NCI-H1694 (cell line): ENCODE measurements at regions not wholly inside any gene's neighbourhood (a gene's known extent, or its start where the extent isn't known, plus 50 kb on each side); places are given as distances from the start of the nearest gene placed in this dataset.

Source experiments
- DNase-seq: peaks from one replicate; lab custom pipeline; 2025; lab: John Stamatoyannopoulos, UW

DNA sequence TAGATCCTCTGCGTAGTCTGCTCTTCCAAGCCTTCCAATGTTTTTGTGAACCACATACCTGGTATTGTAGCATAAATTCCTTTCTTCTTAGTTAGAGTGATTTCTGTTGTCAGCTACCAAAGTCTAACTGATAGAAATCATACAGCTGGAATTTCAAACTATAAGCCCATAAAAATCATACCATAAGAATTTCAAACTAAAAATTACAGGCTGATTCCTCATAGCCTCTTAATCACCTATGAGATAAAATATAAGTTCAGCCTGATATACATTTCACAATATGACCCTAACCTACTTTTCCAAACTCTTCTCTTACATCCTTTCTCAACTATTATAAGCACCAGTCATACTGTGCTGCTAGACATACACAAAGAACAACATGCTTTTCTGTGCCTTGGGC, 64.8 kb downstream of the PTHLH start:
- DNase-seq: no peak

DNA sequence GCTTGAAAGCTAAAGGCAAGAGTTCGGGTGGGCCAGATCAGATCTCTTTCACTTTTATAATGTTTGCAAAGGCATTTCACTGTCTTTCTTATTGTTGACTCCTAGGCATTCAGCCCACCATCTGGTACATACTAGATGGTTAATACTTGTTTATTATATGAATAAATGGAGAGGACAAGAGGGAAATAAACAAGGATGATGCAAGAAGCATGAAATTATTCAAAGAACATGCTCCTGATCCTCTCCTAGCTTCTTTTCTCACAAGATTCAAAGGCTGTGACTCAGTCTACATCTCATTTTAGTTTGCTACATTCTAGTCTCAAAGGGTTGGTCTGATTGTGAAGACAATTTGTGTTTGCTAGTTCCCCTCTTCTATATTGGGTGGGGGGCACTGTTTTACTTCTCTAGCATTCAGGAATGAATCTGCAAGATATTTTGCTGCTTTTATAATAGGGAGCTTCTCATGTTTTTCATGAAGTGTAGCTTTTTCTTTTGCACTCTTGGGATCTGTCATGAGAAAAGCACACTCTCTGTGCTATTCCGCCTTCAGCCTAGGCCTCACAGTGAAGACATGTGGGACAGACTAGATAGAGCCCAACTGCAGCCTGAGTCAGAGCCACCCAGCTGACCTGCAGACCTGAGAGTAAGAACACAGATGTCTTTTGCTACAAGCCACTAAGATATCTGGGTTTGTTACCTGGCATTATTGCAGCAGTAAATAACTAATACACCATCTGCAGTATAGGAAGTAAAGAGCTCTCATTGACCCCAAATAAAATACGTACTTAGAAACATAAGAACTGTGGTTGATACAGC, 65.7 kb downstream of the PTHLH start:
- no peak for DNase-seq

DNA sequence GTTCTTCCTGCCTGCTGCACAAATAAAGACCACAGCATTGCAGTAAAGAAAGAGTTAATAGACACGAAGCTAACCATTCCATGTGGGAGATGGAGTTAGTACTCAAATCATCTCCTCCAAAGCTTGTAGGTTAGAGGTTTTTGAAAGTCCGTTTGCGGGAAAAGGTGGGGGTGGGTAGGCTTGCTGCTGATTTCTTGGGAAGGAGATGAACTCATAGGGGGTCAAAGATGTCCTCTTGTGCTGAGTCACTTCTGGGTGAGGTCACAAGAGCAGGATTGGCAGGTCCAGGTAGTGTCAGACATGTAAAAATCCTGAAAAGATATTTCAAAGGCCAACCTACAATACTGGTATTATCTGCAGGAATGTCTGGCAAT, 66.4 kb downstream of the PTHLH start:
- DNase-seq: no peak

DNA sequence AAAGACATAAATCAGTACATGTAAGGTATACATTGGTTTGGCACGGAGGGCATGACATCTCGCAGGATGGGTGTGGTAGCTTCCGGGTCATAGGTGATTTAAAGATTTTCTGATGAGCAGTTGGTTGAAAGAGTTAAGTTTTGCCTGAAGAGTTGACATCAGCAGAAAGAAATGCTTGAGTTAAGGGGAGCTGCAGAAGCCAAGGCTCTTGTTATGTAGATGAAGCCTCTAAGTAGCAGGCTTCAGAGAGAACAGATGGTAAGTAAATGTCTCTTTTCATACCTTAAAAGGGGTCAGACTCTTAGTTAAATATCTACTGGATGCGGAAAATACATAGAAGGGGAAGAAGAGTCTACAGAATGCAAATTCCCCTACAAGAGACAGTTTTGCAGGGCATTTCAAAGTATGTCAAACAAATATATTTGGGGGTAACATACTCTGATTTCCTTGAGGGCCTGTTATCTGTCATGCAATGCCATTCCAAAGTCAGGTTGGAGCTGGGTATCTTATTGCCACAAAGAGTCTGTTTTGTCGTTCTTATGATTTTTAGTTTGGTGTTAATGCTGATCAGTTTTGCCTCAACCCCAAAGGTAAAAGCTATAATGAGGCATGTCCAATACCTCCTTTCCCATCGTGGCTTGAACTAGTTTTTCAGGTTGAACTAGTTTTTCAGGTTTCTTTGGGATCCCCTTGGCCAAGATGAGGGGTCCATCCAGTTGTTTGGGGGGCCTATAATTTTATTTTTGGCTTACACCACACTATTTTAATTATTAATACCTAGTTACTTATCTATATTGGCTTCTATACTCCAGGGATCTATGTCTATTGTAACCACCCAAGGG, 67.0 kb downstream of the PTHLH start:
- DNase-seq: no peak

DNA sequence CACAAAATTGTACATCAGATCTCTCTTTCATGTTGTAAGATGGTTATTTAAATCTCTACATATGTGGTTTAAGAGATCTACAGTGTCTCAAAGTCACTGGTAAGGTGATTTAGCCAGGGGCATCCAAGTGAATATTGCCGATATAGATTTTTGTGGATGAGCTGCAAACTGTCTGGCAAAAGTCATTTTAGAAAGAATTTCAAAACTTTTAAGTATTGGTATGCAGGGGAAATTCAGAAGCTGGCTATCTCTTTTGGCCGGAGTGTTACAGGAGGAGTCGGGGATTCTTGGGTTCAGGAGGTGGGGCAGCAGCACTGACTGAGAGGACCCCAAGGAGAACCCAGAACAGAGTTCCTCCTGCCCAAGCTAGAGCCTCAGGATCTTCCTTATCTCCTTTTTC, 69.9 kb downstream of the PTHLH start:
- DNase-seq: no peak

DNA sequence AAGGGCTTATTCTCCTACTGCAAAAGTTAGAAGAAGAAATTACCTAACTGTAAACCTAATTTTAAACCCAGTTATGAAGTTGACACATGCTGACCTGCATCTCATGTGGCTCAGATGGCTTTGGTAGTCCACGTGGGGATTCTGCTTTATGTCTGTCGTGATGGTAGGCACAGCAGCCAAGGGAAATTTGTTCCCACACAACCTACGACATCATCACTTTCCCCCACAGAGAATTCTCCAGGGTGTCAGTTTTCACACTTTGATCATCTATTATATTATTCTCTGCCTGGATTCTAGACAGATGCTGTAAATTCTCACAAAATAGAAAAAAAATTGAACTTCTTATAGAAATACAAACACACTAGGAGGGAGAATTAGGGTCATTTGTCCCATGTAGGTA, 70.6 kb downstream of the PTHLH start:
- no peak for DNase-seq

DNA sequence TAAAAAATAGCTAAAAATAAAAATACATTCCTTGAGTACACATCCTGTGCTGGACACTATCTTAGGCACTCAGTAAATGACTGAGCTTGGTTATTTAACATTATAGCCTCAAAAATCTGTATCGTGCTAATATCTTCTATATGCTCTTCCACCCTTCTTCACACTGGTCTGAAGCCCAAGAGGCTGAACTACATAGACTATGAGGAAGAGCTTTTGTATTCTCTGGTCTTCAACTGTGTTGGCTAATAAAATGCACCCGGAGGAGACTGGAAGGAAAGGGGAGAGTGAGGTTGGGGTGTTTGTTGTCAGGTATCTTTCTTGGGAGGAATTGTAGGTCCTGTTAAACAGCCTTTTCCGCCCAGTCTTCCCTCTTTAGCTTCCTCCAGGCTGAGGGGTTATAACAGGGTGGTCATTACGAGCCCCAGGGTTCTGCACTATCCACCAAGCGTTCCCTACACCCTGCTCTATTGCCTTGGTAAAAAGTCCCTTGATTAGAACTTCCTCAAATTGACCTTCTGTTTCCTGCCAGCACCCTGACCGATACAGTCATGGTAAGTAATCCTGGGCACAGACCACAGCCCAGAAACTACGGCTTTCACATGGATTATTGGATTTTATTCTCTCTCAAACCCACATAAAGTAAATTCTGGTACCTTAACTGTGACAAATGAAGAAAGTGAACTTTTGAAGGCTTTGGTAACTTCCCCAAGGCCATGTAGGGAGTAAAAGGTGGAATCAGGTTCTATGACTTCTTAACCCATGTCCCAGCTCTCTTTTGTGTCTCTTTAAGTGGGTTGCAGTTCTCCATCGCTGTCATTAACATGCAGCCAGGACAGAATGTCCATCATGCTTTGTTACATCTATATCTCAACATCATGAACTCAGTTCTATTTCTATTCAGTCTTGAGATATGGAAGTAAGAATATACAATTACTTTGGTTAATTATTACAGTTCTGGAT, 71.3 kb downstream of the PTHLH start:
- DNase-seq: no peak

DNA sequence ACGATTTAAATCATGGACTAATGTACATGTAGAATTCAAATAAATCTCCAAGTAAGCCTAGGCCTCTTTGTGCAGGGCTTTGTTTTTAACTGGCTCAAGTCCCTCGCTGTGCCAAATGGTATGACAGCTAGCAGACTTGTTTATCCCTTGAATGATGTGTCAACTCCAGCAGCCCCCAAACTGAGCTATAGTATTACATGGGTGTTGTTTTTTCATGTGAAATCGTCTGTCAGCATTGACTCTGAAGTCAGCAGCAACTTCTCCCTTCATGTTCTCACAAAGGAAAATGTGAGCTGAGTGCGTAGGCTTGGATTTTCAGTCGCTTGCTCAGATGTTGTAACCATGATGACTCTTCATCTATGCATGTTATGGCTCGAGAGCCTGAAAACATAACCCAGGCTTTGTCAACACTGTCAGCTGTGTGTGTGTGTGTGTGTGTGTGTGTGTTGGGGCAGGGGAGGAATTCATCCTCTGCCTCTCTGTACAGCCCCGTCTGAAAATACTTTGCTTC, 73.3 kb downstream of the PTHLH start:
- DNase-seq: peak; percentile 56

DNA sequence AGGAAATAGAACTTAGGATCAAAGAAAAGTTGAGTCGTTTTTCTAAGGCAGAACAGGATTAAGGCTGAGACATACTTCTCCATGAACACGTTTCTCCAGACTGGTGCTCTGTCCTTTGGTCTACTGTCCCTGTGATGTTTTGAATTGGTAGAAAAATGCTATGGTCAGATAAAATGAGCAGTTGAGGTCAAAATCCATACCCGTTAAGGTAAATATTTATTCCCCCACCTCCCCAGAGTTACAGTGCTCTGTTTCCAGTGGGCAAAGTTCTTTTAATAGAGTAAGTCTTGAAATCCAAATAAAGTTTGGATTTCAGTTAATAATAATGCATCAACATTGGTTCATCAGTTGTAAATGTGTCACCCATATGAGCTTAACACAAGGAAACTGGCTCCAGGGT, 74.5 kb downstream of the PTHLH start:
- no peak for DNase-seq

DNA sequence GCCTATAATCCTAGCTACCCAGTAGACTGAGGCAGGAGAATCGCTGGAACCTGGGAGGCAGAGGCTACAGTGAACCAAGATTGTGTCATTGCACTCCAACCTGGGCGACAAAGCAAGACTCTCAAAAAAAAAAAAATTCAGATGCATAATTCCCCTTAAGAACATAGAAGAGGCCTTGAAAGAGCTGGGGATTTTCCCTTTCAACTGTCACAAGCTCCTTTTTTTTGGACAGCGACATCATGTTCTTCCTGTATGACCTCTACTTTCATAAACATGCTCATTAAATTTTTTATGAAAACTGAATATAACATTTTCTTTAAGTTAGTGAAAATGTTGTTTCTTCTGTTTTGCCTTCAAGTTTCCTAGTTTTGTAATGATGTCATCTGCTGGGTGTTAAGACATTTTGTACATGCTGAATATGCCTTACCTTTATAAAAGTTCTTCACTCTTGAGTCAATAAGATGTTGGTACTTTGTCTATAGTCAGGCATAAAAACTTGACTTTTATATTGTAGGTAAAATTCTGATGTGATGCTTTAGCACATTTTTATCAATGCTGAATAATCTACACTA, 76.0 kb downstream of the PTHLH start:
- DNase-seq: no peak

DNA sequence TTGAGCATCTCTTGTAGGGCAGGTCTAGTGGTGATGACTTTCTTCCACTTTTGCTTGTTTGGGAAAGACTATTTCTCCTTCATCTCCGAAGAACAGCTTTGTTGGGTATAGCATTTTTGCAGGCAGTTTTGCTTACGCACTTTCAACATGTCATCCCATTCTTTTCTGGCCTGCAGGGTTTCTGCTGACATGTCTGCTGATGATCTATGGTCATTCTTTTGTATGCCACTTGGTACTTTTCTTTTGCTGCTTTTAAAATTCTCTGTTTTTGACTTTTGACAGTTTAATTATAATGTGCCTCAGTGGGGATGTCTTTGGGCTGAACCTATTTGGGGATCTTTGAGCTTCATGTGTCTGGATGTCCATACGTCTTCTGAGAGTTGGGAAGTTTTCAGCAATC, 78.2 kb downstream of the PTHLH start:
- no peak for DNase-seq

DNA sequence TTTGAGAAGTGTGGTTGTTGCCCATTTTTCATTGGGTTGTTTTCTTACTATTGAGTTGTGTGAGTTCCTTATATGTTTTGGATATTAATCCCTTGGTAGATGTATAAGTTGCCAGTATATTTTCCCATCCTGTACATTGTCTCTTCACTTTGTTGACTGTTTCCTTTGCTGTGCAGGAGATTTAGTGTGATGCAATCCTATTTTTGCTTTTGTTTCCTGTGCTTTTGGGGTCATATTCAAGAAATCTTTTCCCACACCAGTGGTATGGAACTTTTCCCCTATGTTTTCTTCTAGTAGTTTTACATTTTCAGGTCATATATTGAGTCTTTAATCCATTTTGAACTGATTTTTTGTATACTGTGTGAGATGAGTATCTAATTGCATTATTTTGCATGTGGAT, 92.8 kb downstream of the PTHLH start:
- DNase-seq: no peak

DNA sequence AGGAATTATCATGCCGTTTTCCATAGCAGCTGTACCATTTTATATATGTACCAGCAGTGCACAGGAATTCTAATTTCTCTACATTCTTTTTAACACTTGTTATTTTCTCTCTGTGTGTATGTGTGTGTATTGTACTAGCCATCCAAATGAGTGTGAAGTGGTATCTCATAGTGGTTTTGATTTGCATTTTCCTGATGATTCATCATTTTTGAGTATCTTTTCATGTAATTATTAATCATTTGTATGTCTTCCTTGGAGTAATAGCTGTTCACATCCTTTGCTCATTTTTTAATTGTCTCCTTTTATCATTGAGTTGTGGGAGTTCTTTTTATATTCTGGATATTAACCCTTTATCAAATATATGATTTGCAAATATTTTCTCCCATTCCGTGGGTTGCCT, 95.6 kb upstream of the MANSC4 start:
- no peak for DNase-seq

DNA sequence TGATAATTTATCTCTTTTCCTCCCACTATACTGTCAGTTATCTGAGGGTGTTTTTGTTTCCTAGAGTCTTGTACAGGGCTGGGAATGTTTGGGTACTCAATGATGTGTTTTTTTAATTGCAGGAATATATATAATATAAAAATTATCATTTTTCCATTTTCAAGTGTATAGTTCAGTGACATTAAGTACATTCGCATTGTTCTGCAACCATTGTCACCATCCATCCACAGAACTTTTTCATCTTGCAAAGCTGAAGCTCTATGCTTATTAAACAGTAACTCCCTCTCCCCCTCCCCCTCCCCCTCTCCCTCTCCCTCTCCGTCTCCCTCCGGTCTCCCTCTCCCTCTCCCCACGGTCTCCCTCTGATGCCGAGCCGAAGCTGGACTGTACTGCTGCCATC, 93.0 kb upstream of the MANSC4 start:
- DNase-seq: no peak

DNA sequence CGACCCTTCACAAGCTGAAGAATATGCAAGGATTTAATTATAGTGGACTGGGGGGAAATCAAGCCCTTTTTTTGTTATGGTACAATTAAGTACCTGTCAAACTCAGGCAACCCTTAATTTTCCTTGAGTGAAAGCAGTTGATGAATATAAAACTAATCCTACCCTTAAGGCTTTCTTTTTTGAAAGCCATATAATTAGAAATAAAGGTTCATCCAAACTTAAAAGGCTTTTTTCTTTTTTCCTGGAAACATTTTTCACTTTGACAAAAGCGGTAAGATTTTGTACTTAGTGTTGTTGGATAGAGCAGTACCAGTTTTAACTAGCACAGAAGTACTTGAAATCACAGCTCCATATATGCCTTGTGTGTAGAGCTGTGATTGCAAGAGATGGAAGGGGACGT, 91.9 kb upstream of the MANSC4 start:
- DNase-seq: no peak

DNA sequence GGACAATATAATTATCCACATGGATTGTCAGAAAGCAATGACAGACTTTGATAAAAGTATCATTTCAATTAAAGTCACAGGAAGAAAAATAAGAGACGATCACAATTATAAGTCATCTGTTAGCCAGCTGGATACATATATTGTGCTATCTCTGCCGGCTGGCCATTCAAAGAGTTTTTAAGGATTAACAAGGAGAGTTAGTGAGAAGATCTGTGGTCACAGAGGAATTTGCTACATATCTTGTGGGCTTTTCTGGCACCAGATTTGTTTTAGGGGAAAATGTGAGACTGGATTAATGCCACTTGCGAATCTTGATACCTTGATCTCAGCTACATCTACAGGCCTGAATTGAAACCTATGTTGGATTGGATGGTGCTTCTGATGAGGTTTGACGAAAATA, 90.9 kb upstream of the MANSC4 start:
- no peak for DNase-seq

DNA sequence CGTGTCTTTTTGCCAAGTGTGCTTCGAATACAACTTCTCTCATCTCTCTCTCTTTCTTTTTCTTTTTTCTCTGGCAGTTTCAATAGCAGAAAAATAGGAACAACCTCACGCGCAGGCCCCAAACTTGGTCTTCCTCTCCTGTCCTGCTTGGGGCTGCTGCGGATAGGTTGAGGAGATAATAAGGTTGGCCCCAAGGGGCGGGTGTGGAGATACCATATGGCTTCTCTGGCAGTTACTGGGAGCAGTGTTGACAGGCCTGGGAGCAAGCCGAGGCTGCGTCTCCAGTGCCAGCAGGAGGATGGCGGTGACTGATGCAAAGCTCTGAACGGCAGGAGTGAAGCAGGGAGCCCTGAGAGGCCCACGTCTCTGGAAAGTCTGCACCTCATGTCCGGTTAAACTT, 89.5 kb upstream of the MANSC4 start:
- peak; percentile 85 for DNase-seq

DNA sequence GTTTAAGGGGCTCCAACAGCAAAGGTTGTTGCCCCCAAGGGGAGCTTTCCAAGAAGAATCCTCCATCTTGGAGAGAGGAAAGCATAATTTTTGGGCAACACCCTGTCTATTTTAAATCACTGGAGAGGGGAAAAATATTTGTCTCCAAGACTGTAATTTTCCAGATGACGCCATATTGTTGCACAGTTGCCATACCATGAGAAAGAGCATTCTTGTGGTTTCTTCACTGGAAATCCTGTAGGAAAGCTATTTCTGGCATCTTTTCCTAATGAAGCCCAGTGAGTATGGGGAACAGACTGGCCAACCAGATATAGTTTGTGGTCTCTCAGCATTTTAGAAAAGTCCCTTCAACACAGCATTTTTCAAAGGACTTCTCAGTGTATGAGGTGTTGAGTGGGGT, 88.1 kb upstream of the MANSC4 start:
- no peak for DNase-seq

DNA sequence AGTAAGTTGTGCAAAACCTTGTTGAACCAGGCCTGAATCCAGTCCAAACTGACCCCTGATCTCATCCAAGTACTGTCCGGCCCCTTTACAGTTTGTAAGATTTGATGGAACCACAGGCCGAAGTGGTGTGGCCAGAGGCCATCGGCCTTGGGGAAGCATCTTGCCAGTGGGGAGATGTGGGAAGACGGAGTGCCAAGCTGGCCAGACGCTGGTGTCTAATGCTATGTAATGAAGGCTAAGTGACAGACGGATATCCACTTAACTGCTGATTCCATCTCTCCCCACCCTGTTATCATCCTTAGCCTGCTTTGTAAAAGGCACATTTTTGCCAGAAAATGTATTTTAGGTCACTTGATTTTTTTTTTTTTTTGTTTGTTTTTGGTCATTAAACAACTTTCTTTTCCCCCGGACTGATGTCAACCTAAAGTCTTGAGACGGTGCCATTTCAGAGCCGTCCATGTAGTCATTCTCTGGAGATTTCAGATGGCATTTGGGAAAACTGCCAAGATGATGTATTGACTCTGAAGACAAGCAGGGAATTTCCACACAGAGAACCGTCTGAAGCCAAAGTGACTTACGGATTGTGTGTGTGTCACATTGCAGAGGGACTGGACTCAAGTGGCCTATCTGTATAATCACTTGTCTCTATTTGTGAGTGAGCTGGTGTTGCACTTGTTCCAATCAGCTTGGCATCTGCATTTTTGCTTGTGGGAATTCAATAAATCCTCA, 86.5 kb upstream of the MANSC4 start:
- no peak for DNase-seq

DNA sequence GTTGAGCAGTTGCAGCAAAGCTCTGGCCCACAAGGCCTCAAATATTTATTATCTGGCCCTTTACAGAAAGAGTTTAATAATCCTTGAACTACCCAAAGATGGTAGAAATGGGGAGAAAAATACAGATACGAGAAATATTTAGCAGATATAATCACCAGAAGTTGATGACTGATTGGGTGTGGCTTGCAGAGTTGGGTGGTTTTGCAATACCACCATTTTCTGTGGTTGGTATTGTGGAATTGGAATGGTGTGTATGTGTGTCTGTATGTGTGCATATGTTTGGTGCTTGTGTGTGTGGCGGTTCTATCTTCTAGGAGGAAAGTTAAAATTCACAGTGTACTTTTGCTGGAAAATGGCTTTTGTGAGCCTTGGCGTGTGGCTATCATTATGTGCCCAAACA, 85.4 kb upstream of the MANSC4 start:
- no peak for DNase-seq

DNA sequence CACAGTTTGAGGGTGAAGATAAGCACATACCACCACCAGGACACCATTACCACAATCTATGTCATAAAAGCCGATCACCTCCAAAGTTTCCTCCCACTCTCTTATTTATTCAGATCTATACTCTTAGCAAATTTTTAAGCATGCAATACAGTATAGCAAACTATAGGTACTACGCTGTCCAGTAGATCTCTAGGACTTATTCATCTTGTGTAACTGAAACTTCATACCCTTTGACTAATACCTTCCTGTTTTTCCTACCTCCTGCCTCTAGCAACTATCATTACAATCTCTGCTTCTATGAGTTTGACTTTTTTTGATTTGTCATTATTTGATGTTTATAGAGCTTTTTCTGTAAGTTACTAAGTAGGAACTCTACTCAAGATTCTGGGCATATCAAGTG, 84.5 kb upstream of the MANSC4 start:
- DNase-seq: no peak
